ENCODE measurements at regions not wholly inside any gene's neighbourhood (a gene's known extent, or its start where the extent isn't known, plus 50 kb on each side); places are given as distances from the start of the nearest gene placed in this dataset.

DNA sequence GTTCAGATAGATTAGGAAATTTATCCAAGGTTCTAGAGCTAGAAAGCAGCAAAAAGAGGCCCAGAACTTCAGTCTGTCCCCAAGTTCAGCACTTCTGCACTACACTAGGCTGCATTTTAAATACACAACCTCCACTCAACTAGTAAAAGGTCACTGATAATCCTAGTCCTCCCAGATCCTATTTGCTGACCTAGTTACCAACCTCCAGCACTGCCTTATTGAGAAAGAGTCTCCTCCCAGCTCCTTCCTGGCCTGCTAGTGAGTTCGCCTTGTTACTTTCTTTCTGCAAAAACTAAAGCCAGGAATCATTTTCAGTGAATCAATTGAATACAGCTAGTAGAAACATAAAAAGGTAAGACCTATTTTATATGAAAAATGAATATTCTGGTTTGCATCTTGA, 84.1 kb upstream of the ZNF800 start:
- TF ChIP-seq, protein P1, sequence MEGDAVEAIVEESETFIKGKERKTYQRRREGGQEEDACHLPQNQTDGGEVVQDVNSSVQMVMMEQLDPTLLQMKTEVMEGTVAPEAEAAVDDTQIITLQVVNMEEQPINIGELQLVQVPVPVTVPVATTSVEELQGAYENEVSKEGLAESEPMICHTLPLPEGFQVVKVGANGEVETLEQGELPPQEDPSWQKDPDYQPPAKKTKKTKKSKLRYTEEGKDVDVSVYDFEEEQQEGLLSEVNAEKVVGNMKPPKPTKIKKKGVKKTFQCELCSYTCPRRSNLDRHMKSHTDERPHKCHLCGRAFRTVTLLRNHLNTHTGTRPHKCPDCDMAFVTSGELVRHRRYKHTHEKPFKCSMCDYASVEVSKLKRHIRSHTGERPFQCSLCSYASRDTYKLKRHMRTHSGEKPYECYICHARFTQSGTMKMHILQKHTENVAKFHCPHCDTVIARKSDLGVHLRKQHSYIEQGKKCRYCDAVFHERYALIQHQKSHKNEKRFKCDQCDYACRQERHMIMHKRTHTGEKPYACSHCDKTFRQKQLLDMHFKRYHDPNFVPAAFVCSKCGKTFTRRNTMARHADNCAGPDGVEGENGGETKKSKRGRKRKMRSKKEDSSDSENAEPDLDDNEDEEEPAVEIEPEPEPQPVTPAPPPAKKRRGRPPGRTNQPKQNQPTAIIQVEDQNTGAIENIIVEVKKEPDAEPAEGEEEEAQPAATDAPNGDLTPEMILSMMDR (IDR thresholded peaks at IDR 0.05), result no peak
- no peak for TF ChIP-seq EZH2 (IDR thresholded peaks at IDR 0.05)

Measured in neural progenitor cell (in vitro differentiated cells).